MM.1S (cell line): ENCODE measurements at regions not wholly inside any gene's neighbourhood (a gene's known extent, or its start where the extent isn't known, plus 50 kb on each side); places are given as distances from the start of the nearest gene placed in this dataset.

Experiments
- DNase-seq: peaks from one replicate; pipeline ENCODE4 v3.0.0-alpha.2; 2015
- H2AFZ ChIP-seq: fragments of 300-600 bp; sonication (generic); 2 replicates; pipeline ENCODE4 v1.6.0; 2016; ENCODE audit warnings: antibody characterized with exemption, low read length
- H3F3A ChIP-seq: fragments of 300-600 bp; sonication (generic); 2 replicates; pipeline ENCODE4 v1.6.1; 2016; ENCODE audit warnings: mild to moderate bottlenecking, antibody characterized with exemption, low read length, moderate library complexity, mixed read lengths; ENCODE audit not compliant: insufficient read depth
- H3K27ac ChIP-seq: fragments of 300-600 bp; sonication (generic); 2 replicates; pipeline ENCODE4 v1.5.1; 2016; ENCODE audit warnings: mild to moderate bottlenecking, low read length
- H3K27me3 ChIP-seq: fragments of 300-600 bp; sonication (generic); replicated peaks from 2 replicates; pipeline ENCODE4 v1.6.0; 2016; ENCODE audit warnings: low read length; ENCODE audit not compliant: insufficient read depth
- H3K36me3 ChIP-seq: fragments of 300-600 bp; sonication (generic); replicated peaks from 2 replicates; pipeline ENCODE4 v1.6.1; 2016; ENCODE audit warnings: mild to moderate bottlenecking, low read length, mixed read lengths; ENCODE audit not compliant: insufficient read depth
- H3K4me1 ChIP-seq: fragments of 300-600 bp; sonication (generic); 2 replicates; pipeline ENCODE4 v1.6.1; 2016; ENCODE audit warnings: low read length, mixed read lengths
- H3K4me2 ChIP-seq: fragments of 300-600 bp; sonication (generic); 2 replicates; pipeline ENCODE4 v1.6.0; 2016; ENCODE audit warnings: low read depth, low read length
- H3K4me3 ChIP-seq: fragments of 300-600 bp; sonication (generic); 2 replicates; pipeline ENCODE4 v1.5.1; 2016; ENCODE audit warnings: low read length, mixed read lengths
- H3K79me2 ChIP-seq: fragments of 300-600 bp; sonication (generic); 2 replicates; pipeline ENCODE4 v1.6.1; 2016; ENCODE audit warnings: mixed run types, low read length, mixed read lengths
- H3K9ac ChIP-seq: fragments of 300-600 bp; sonication (generic); 2 replicates; pipeline ENCODE4 v1.6.1; 2016; ENCODE audit warnings: low read length, mixed read lengths
- H3K9me2 ChIP-seq: fragments of 300-600 bp; sonication (generic); replicated peaks from 2 replicates; pipeline ENCODE4 v1.6.1; 2016; ENCODE audit warnings: mild to moderate bottlenecking, low read length, mixed read lengths; ENCODE audit not compliant: insufficient read depth
- H3K9me3 ChIP-seq: fragments of 300-600 bp; sonication (generic); replicated peaks from 2 replicates; pipeline ENCODE4 v1.6.1; 2016; ENCODE audit warnings: mild to moderate bottlenecking, low read length, mixed read lengths; ENCODE audit not compliant: insufficient read depth
- H4K20me1 ChIP-seq: fragments of 300-600 bp; sonication (generic); 2 replicates; pipeline ENCODE4 v1.6.1; 2016; ENCODE audit warnings: mild to moderate bottlenecking, low read length, moderate library complexity, mixed read lengths; ENCODE audit not compliant: insufficient read depth
- EZH2 ChIP-seq: fragments of 300-600 bp; sonication (generic); optimal IDR thresholded peaks from 2 replicates; pipeline ENCODE3; 2017; ENCODE audit warnings: low read depth, mild to moderate bottlenecking, antibody characterized with exemption, low read length, mixed read lengths
- EZH2phosphoT487 ChIP-seq: fragments of 300-600 bp; sonication (generic); IDR thresholded peaks from 2 replicates; pipeline ENCODE4 v1.6.1; 2018; ENCODE audit warnings: antibody characterized with exemption, low read length
- TF ChIP-seq, protein P1 (sequence below): fragments of 300-600 bp; sonication (generic); IDR thresholded peaks from 2 replicates; pipeline ENCODE4 v1.5.1; 2016; ENCODE audit warnings: antibody characterized with exemption, low read length, mixed read lengths

DNA sequence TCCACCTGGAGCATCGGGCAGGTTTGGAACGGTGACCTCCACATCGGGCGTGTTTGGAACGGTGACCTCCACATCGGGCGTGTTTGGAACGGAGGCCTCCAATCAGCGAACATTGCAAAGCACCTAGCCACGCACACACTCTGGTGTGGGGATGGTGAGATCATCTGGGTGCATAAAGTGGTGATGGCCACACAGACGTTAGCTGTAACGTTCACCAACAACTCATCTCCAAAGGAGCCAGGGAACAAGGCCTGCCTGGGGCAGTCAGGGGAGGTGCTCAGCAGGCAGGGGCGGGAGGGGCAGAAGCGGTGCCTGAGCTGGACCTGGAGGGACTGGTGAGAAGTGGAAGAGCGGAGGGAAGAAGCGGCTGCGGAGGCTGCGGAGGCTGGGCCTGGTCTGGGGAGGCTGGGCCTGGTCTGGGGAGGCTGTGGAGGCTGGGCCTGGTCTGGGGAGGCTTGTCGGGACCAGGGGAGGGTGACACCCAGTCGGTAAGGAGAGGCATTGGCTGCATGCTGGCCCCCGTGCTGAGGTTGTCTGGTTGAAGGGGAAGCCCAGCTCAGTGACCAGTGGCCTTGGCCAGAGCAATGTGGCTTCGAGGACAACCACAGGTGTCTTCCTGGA, 89.9 kb downstream of the PSMB1 start:
- Histone ChIP-seq H3K4me3 (no peak overlapping the region), H3F3A (no peaks in the 10 kb centered on the region), H3K36me3 (no peaks in the 10 kb centered on the region), H3K4me1 (no peaks in the 10 kb centered on the region), H3K79me2 (no peaks in the 10 kb centered on the region), H2AFZ (no peak overlapping the region), H3K27ac (no peak overlapping the region), H3K9me3 (no peaks in the 10 kb centered on the region), H3K9ac (no peak overlapping the region), H3K4me2 (no peak overlapping the region), H4K20me1 (no peaks in the 10 kb centered on the region), H3K27me3 (no peaks in the 10 kb centered on the region), H3K9me2 (no peaks in the 10 kb centered on the region)
- DNase-seq = no peak
- TF ChIP-seq, protein P1, sequence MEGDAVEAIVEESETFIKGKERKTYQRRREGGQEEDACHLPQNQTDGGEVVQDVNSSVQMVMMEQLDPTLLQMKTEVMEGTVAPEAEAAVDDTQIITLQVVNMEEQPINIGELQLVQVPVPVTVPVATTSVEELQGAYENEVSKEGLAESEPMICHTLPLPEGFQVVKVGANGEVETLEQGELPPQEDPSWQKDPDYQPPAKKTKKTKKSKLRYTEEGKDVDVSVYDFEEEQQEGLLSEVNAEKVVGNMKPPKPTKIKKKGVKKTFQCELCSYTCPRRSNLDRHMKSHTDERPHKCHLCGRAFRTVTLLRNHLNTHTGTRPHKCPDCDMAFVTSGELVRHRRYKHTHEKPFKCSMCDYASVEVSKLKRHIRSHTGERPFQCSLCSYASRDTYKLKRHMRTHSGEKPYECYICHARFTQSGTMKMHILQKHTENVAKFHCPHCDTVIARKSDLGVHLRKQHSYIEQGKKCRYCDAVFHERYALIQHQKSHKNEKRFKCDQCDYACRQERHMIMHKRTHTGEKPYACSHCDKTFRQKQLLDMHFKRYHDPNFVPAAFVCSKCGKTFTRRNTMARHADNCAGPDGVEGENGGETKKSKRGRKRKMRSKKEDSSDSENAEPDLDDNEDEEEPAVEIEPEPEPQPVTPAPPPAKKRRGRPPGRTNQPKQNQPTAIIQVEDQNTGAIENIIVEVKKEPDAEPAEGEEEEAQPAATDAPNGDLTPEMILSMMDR = no peak
- TF ChIP-seq EZH2 (no peak), EZH2phosphoT487 (no peak)

DNA sequence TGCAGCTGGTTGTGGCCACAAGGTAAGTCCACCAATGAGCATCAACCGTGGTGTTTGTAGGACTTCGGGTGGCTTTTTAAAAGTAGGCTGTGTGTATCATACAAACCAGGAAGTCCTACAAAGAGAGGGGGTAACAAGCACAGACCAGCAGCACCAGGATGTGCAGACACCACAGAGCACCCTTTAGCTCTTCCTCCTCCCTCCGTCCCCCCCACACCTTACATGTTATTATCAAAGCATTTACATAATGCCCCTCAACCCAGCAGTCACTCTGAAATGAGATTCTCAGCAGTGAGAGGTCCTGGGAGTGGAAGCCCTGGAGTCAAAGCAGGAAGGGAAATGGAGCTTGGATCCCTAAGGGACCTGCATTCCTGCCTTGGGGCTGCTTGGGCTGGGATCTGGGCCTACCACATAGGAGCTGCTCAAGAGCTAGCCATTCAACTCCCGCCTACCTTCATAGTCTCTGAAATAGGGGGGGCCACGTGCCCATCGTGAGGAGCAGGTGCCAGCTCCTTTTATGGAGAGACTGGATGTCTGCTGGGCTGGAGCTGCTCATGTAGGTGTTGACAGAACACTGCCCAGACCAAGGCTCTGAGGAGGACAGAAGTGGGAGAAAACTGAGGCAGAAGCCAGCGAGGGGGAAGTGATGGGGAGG, 90.6 kb downstream of the PSMB1 start:
- Histone ChIP-seq H3K27me3 (no peaks in the 10 kb centered on the region), H2AFZ (no peak overlapping the region), H3K36me3 (no peaks in the 10 kb centered on the region), H3K27ac (no peak overlapping the region), H3F3A (no peaks in the 10 kb centered on the region), H3K4me3 (no peak overlapping the region), H3K4me1 (no peaks in the 10 kb centered on the region), H3K9me2 (no peaks in the 10 kb centered on the region), H3K4me2 (no peak overlapping the region), H4K20me1 (no peaks in the 10 kb centered on the region), H3K9ac (no peak overlapping the region), H3K9me3 (no peaks in the 10 kb centered on the region), H3K79me2 (no peaks in the 10 kb centered on the region)
- no peak for TF ChIP-seq EZH2phosphoT487
- TF ChIP-seq, protein P1 = no peak
- TF ChIP-seq EZH2 = no peak
- no peak for DNase-seq

DNA sequence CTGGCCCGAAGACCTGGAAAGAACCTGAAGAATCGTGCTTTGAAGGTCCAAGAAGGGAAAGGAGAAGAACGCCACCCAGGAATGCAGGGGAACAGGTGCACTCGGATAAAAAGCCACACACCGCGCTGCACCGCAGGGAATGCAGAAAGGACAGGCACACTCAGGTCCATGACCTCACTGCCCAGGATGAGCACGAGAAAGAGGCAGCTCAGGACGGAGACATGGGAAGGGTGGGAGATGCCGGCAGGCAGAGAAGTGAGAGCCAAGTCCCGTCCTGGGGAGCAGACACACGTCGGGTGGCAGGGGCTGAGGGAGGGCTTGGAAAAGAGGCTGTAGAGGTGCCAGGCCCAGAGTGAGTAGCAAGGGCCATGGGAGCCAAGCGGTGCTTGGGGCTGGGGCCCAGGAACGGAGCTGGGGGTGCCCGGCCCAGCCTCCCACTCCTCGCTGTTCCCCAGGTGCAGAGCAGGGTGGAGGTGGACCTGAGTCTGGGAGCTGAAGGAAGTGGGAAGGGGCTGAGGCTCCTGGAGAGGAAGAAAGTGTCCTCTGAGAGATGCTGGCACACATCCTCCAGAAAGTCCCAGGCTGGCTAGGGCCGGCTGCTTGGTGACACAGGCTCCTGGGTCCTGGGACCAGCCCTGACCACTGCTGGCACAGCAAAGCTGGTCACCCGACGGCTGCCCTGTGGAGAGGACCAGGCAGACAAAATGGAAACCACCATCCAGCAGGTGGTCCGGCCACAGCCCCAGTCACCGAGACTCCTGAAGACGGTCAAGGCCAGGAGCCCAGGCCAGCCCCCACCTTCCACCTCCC, 91.3 kb downstream of the PSMB1 start:
- TF ChIP-seq EZH2 (no peak), EZH2phosphoT487 (no peak)
- TF ChIP-seq, protein P1 = no peak
- Histone ChIP-seq H3K79me2 (no peaks in the 10 kb centered on the region), H4K20me1 (no peaks in the 10 kb centered on the region), H3K36me3 (no peaks in the 10 kb centered on the region), H2AFZ (no peak overlapping the region), H3K9ac (no peak overlapping the region), H3K9me3 (no peaks in the 10 kb centered on the region), H3F3A (no peaks in the 10 kb centered on the region), H3K4me2 (no peak overlapping the region), H3K27ac (no peak overlapping the region), H3K9me2 (no peaks in the 10 kb centered on the region), H3K4me3 (no peak overlapping the region), H3K27me3 (no peaks in the 10 kb centered on the region), H3K4me1 (no peaks in the 10 kb centered on the region)
- no peak for DNase-seq
